Panc1 (cell line): ENCODE measurements at regions not wholly inside any gene's neighbourhood (a gene's known extent, or its start where the extent isn't known, plus 50 kb on each side); places are given as distances from the start of the nearest gene placed in this dataset.
"Not testable (repeated sequence)": the region's sequence is repeated elsewhere in the genome, so short reads cannot be mapped to it uniquely, and the experiment has no call there.

Experiments used
- ATAC-seq: fragments of 200-7000 bp; cut with Tn5 transposase; 2 replicates; pipeline ENCODE4 v1.9.1; 2020; ENCODE audit warnings: mild to moderate bottlenecking, moderate library complexity
- BruUV-seq: library from RNA; stranded (reverse); fragments of 400-500 nt; replicated peaks from 2 replicates; lab custom pipeline; 2021; lab: Mats Ljungman, UMichigan
- CTCF ChIA-PET: fragments of 300-600 bp; sonication (Branson Sonifier 250); formaldehyde crosslinking; loops from one replicate; lab custom pipeline; 2022; ENCODE audit warnings: antibody characterized with exemption; lab: Charles Lee
- POLR2A ChIA-PET: fragments of 300-600 bp; sonication (Branson Sonifier 250); formaldehyde crosslinking; loops from one replicate; lab custom pipeline; 2022; ENCODE audit warnings: antibody characterized with exemption; lab: Charles Lee
- DNase-seq: peaks from one replicate; pipeline ENCODE4 v3.0.0-alpha.2; 2010; ENCODE audit warnings: low read depth, low spot score
- H3K27ac ChIP-seq: 2 replicates; pipeline ENCODE4 v1.5.1; 2011; ENCODE audit warnings: mild to moderate bottlenecking, low read length, inconsistent platforms
- H3K27me3 ChIP-seq: fragments of 200-500 bp; sonication (Bioruptor generic); 2 replicates; pipeline ENCODE4 v1.6.0; 2014; ENCODE audit warnings: low read length, inconsistent platforms; ENCODE audit not compliant: control insufficient read depth, insufficient read depth
- H3K36me3 ChIP-seq: fragments of 200-500 bp; sonication (Bioruptor generic); 2 replicates; pipeline ENCODE4 v1.5.1; 2014; ENCODE audit warnings: inconsistent platforms, mild to moderate bottlenecking, low read length, moderate library complexity; ENCODE audit not compliant: control insufficient read depth, insufficient read depth
- H3K4me1 ChIP-seq: 2 replicates; pipeline ENCODE4 v1.5.1; 2011; ENCODE audit warnings: inconsistent platforms, mild to moderate bottlenecking, low read length, moderate library complexity; ENCODE audit not compliant: control insufficient read depth, insufficient read depth
- H3K4me3 ChIP-seq, 2 experiments: 2 replicates each; pipeline ENCODE4 v1.5.1; 2011 to 2012; ENCODE audit warnings: low read depth in 2 of 2, low read length in 2 of 2, mild to moderate bottlenecking in 2 of 2, inconsistent platforms in 1 of 2, moderate library complexity in 1 of 2
- H3K9me3 ChIP-seq: fragments of 200-500 bp; sonication (Bioruptor generic); 2 replicates; pipeline ENCODE4 v1.5.1; 2014; ENCODE audit warnings: low read depth, mild to moderate bottlenecking, inconsistent platforms, low read length, moderate library complexity; ENCODE audit not compliant: control insufficient read depth, insufficient read depth
- POLR2AphosphoS5 ChIP-seq: IDR thresholded peaks from 2 replicates; pipeline ENCODE4 v1.6.1; 2012; ENCODE audit warnings: mild to moderate bottlenecking, low read depth, low read length, moderate library complexity
- SIN3A ChIP-seq: IDR thresholded peaks from 2 replicates; pipeline ENCODE4 v1.6.1; 2012; ENCODE audit warnings: low read depth, mild to moderate bottlenecking, low read length, moderate library complexity, borderline replicate concordance; ENCODE audit not compliant: insufficient read depth
- TCF7L2 ChIP-seq: IDR thresholded peaks from 2 replicates; pipeline ENCODE4 v1.6.1; 2011; ENCODE audit warnings: mild to moderate bottlenecking, low read depth, low read length, inconsistent platforms
- in situ Hi-C: cut with HindIII; loops from 2 replicates; pipeline ENCODE4 v1.10.0; 2016; ENCODE audit warnings: low sequenced_read_pairs, low pct_unique_long_range_greater_than_20kb
- intact Hi-C: fragments of 100-400 bp; cut with micrococcal nuclease; formaldehyde crosslinking; loops from one replicate; pipeline ENCODE4 v1.10.0; 2022; ENCODE audit not compliant: unreplicated experiment
- TF ChIP-seq, protein P1 (sequence below), 2 experiments: IDR thresholded peaks; 2 replicates each; pipeline ENCODE4 v1.6.1; 2011 to 2012; ENCODE audit warnings: low read depth in 2 of 2, control low read depth in 1 of 2, low read length in 1 of 2, mild to moderate bottlenecking in 1 of 2, moderate library complexity in 1 of 2; ENCODE audit not compliant: insufficient read depth in 1 of 2
- TF ChIP-seq, protein P2 (sequence below): fragments of 450-650 bp; IDR thresholded peaks from 2 replicates; pipeline ENCODE4 v1.5.1; 2017; ENCODE audit warnings: mild to moderate bottlenecking

- POLR2A ChIA-PET, result no interaction called here
- BruUV-seq, result no TSS peak
- in situ Hi-C loops (no loop called here), intact Hi-C loops (no loop called here)
- no peak for TF ChIP-seq POLR2AphosphoS5
- TF ChIP-seq SIN3A, result no peak
- TF ChIP-seq, protein P1, sequence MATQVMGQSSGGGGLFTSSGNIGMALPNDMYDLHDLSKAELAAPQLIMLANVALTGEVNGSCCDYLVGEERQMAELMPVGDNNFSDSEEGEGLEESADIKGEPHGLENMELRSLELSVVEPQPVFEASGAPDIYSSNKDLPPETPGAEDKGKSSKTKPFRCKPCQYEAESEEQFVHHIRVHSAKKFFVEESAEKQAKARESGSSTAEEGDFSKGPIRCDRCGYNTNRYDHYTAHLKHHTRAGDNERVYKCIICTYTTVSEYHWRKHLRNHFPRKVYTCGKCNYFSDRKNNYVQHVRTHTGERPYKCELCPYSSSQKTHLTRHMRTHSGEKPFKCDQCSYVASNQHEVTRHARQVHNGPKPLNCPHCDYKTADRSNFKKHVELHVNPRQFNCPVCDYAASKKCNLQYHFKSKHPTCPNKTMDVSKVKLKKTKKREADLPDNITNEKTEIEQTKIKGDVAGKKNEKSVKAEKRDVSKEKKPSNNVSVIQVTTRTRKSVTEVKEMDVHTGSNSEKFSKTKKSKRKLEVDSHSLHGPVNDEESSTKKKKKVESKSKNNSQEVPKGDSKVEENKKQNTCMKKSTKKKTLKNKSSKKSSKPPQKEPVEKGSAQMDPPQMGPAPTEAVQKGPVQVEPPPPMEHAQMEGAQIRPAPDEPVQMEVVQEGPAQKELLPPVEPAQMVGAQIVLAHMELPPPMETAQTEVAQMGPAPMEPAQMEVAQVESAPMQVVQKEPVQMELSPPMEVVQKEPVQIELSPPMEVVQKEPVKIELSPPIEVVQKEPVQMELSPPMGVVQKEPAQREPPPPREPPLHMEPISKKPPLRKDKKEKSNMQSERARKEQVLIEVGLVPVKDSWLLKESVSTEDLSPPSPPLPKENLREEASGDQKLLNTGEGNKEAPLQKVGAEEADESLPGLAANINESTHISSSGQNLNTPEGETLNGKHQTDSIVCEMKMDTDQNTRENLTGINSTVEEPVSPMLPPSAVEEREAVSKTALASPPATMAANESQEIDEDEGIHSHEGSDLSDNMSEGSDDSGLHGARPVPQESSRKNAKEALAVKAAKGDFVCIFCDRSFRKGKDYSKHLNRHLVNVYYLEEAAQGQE (IDR thresholded peaks at IDR 0.05; ENCODE audit: insufficient read depth in 1 of 2, low read depth in 2 of 2, low read length in 1 of 2), result no peak
- TF ChIP-seq, protein P2, sequence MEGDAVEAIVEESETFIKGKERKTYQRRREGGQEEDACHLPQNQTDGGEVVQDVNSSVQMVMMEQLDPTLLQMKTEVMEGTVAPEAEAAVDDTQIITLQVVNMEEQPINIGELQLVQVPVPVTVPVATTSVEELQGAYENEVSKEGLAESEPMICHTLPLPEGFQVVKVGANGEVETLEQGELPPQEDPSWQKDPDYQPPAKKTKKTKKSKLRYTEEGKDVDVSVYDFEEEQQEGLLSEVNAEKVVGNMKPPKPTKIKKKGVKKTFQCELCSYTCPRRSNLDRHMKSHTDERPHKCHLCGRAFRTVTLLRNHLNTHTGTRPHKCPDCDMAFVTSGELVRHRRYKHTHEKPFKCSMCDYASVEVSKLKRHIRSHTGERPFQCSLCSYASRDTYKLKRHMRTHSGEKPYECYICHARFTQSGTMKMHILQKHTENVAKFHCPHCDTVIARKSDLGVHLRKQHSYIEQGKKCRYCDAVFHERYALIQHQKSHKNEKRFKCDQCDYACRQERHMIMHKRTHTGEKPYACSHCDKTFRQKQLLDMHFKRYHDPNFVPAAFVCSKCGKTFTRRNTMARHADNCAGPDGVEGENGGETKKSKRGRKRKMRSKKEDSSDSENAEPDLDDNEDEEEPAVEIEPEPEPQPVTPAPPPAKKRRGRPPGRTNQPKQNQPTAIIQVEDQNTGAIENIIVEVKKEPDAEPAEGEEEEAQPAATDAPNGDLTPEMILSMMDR, result no peak
- TF ChIP-seq TCF7L2, result no peak
- no peak overlapping the region for H3K4me3 ChIP-seq
- H3K36me3 ChIP-seq, result no peaks in the 10 kb centered on the region
- no peak overlapping the region for H3K27ac ChIP-seq
- H3K9me3 ChIP-seq, result no peaks in the 10 kb centered on the region
- DNase-seq (no peak), ATAC-seq (no peak)
- H3K27me3 ChIP-seq, result peaks cover 2% of the 10 kb centered on the region; the same call in 1 of the 2 replicates
- CTCF ChIA-PET, result no interaction called here
- no peaks in the 10 kb centered on the region for H3K4me1 ChIP-seq
These were observed 81.5 kb upstream of the KCNAB1 start for GRCh38 chr3:156038869-156039268.

GRCh38 chr3:156040041-156040440 is 80.3 kb upstream of the KCNAB1 start:
- POLR2A ChIA-PET, result no interaction called here
- Histone ChIP-seq H3K9me3 (no peaks in the 10 kb centered on the region), H3K4me1 (no peaks in the 10 kb centered on the region), H3K36me3 (no peaks in the 10 kb centered on the region), H3K4me3 (no peak overlapping the region), H3K27ac (no peak overlapping the region), H3K27me3 (peaks cover 2% of the 10 kb centered on the region; the same call in 1 of the 2 replicates)
- BruUV-seq, result no TSS peak
- no peak for DNase-seq
- CTCF ChIA-PET, result no interaction called here
- in situ Hi-C loops, result no loop called here
- TF ChIP-seq POLR2AphosphoS5 (no peak), TCF7L2 (no peak), SIN3A (no peak)
- TF ChIP-seq, protein P1 (IDR thresholded peaks at IDR 0.05; ENCODE audit: insufficient read depth in 1 of 2, low read depth in 2 of 2, low read length in 1 of 2), result no peak
- TF ChIP-seq, protein P2, result no peak
- intact Hi-C loops, result no loop called here
- ATAC-seq, result no peak

DNA sequence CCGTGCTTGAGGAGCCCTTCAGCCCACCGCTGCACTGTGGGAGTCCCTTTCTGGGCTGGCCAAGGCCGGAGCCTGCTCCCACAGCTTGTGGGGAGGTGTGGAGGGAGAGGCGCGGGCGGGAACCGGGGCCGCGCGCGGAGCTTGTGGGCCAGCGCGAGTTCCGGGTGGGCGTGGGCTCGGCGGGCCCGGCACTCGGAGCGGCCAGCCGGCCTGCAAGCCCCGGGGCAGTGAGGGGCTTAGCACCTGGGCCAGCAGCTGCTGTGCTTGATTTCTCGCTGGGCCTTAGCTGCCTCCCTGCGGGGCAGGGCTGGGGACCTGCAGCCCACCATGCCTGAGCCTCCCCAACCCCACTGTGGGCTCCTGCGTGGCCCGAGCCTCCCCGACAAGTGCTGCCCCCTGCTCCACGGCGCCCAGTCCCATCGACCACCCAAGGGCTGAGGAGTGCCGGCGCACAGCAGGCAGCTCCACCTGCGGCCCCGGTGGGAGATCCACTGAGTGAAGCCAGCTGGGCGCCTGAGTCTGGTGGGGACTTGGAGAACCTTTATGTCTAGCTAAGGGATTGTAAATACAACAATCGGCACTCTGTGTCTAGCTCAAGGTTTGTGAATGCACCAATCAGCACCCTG is 79.0 kb upstream of the KCNAB1 start:
- ATAC-seq, H3K4me1 ChIP-seq, H3K27me3 ChIP-seq, intact Hi-C loops, in situ Hi-C loops, H3K27ac ChIP-seq, H3K36me3 ChIP-seq, H3K4me3 ChIP-seq, BruUV-seq, H3K9me3 ChIP-seq, DNase-seq, CTCF ChIA-PET, POLR2A ChIA-PET: not testable (repeated sequence)
